Dedifferentiated amniotic fluid mesenchymal stem cell (primary cell): ENCODE measurements at regions not wholly inside any gene's neighbourhood (a gene's known extent, or its start where the extent isn't known, plus 50 kb on each side); places are given as distances from the start of the nearest gene placed in this dataset.
"Not testable (repeated sequence)": the region's sequence is repeated elsewhere in the genome, so short reads cannot be mapped to it uniquely, and the experiment has no call there.

ENCODE experiments used
- DNase-seq: peaks from one replicate; pipeline ENCODE4 v3.0.0-alpha.2; 2016; ENCODE audit errors: extremely low spot score

DNA sequence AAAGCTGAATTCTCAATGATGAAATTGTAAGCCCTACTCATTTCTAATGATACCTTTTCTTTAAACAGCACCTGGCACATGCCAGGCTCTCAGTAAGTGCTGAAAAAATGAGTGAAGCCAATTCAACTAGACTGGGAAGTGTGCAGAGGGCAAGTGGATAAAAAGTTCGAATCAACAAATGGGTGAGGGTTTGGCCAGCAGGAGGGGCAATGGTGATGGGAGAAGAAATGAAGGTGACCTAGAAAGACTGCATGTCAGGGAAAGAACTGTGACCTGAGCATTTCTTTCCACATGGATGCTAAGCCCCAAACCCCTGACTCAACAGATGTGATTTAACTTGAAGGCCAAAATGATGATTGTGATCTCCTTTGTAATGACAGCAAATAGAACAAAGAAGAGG is 54.6 kb downstream of the DKK1 start:
- no peak for DNase-seq

DNA sequence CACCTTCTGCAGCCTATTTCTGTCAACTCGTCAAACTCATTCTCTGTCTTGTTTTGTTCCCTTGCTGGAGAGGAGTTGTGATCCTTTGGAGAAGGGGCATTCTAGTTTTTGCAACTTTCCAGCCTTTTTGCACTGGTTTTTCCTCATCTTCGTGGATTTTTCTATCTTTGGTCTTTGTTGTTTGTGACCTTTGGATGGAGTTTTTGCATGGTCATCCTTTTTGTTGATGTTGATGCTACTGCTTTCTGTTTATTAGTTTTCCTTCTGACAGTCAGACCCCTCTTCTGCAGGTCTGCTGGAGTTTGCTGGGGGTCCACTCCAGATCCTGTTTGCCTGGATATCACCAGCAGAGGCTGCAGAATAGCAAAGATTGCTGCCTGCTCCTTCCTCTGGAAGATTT is 60.1 kb downstream of the DKK1 start:
- DNase-seq: not testable (repeated sequence)

DNA sequence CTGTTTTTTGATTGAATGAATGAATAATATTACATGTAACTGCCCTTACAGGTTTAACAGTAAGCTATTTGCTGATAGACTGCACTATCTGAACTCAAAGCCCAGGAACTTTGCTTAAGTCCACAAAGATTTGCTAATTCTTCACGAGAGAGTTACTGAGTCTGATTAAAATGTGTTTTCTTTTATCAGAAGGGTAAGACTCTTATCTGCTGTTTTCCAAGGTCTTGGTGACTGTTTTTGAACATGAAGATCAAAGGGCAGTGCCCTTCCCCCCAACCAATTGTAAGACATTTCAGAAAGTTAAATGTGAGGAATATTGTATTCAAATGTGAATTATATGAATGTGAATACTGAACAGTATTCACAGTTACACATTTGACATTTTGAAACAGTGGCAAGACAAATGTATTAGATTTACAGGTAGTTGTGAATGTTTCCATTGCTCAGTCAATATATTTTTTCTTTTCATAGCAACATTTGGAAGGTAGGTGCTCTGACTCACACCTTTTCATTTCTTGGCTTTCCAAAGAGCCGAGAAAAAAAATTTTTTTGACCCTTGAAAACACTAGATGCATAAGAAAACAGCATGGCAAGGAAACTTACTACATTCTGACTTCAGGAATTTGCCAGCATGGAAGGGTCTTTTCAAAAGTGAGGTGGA is 62.7 kb downstream of the DKK1 start:
- DNase-seq: no peak

GRCh38 chr10:52378124-52378523 is 64.0 kb downstream of the DKK1 start:
- no peak for DNase-seq

DNA sequence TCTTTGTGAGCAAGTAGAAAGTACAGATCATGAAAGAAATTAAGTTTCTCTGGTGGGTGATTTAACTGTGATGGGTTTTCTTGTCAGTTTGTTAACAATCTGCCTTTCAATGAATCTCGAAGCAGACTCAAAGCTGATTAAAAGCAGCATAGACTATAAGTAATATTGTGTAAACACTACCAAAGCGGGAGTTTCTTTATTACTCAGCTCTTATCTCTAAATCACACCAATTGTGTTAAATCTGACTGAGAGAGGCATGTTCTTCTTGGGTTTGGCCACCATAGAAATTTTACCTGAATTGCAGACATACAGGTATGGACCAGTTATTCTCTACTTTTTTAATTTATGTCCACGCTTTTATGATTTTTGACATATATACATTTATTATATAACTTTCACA is 65.2 kb downstream of the DKK1 start:
- DNase-seq: no peak

- no peak for DNase-seq
Observed at GRCh38 chr10:52383088-52383487, 69.0 kb downstream of the DKK1 start.

GRCh38 chr10:52387744-52388143 is 73.7 kb downstream of the DKK1 start:
- DNase-seq: no peak

GRCh38 chr10:52390388-52390787 is 76.3 kb downstream of the DKK1 start:
- no peak for DNase-seq

- no peak for DNase-seq
Observed at GRCh38 chr10:52391927-52392602, 78.0 kb downstream of the DKK1 start.

GRCh38 chr10:52394246-52394645 is 80.2 kb downstream of the DKK1 start:
- no peak for DNase-seq

DNA sequence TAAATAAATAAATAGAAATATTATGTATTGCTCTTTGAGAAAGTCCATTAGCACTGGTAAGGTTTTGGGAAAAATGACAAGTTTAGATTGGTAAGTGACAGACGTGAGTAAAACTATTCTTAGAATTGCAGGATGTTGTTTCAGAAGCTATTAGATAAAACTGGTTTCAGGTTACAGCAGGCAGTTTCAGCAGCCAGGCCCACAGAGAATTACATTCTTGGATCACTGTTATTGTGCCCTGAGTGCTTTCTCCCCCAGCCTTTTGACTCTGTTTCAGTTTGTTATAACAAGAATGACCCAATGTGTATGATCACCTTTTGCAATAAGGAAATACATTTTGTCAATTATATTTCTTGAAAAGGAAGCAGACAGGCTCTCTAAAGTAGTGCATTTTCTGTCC is 86.5 kb downstream of the DKK1 start:
- no peak for DNase-seq

GRCh38 chr10:52403801-52404200 is 89.7 kb downstream of the DKK1 start:
- DNase-seq: not testable (repeated sequence)

- no peak for DNase-seq
Observed at GRCh38 chr10:52409195-52409594, 95.1 kb downstream of the DKK1 start.

GRCh38 chr10:52409928-52410327 is 95.8 kb downstream of the DKK1 start:
- no peak for DNase-seq

DNA sequence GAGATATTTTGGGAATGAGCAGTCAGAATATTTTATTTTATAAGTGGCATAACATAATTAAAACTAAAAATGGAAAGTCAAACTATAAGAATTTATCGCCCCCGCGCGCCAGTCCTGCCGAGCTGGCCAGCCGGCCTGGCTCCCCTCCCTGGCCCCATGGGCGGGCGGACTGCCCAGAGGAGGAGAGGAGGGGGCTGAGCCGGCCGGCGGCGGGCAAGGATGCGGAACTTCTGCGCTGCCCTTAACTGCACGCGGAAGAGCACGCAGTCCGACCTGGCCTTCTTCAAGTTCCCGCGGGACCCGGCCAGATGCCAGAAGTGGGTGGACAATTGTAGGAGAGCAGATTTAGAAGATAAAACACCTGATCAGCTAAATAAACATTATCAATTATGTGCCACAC is 96.8 kb downstream of the DKK1 start:
- no peak for DNase-seq

- no peak for DNase-seq
Observed at GRCh38 chr10:52419281-52419680, 105.2 kb downstream of the DKK1 start.

DNA sequence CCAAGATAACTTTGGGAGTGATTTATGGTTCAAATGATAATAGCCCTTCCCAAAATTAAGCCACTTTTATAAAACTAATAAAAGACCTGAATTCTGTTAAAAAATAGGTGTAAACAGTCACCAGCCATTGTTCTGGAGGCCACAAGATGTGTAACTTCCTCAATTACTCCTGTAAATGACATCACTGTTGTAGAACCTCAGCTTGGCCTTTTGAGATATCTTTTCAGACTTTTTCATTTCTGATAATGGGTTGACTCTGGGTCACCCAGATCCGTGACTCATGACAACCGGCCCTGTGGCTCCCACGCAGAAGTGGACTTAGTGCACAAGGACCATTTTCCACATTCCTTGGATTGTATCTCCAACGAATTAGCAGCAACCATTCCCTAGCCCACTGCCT is 106.6 kb downstream of the DKK1 start:
- DNase-seq: no peak

- no peak for DNase-seq
Observed at GRCh38 chr10:52423369-52423768, 109.3 kb downstream of the DKK1 start.

GRCh38 chr10:52424341-52424740 is 110.3 kb downstream of the DKK1 start:
- no peak for DNase-seq

DNA sequence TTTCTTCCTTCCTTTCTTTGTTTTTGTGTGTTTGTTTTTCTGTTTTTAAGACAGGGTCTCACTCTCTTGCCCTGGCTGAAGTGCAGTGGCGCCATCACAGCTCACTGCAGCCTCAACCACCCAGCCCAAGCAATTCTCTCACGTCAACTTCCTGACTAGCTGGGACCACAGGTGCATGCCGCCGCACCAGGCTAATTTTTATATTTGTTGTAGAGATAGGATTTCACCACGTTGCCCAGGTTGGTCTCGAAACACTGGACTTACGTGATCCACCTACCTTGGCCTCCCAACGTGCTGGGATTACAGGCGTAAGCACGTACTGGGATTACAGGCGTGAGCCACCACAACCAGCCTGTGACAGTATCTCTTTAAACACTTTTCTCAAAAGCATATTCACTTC is 120.7 kb downstream of the DKK1 start:
- DNase-seq: no peak

DNA sequence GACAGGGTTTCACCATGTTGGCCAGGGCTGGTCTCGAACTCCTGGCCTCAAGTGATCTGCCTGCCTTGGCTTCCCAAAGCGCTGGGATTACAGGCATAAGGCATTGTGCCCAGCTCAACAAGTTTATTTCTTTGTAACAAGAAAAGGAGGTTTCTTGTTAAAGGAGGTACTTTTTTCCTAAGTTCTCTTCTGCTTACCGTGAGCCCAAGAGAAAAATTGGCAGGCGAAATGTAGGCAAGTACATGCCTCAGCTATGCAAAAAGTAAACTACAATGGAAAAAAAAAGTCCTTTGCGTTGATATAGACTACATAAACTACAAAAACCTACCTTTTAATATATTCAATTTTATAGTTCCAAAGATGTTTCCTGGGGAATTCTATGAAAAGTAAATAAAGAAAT is 122.6 kb downstream of the DKK1 start:
- DNase-seq: no peak

- DNase-seq: no peak
Observed at GRCh38 chr10:52437205-52437646, 123.1 kb downstream of the DKK1 start.

DNA sequence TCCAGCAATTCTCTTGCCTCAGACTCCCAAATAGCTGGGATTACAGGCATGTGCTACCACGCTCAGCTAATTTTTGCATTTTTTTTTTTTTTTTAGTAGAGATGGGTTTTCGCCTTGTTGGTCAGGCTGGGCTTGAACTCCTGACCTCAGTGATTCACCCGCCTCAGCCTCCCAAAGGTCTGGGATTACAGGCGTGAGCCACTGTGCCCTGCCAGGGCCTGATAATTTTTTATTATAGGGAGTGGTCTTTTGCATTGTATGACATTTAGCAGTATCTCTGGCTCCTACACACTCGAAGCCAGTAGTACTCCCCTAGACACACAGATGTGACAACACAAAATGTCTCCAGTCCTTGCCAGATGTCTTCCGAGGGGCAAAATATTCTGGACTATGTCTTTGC is 124.0 kb downstream of the DKK1 start:
- DNase-seq: no peak
